Activated T-cell treated with anti-CD3 and anti-CD28 coated beads, Interleukin-2, amount 50 U/mL, for 1 hour (primary cell): ENCODE measurements at regions not wholly inside any gene's neighbourhood (a gene's known extent, or its start where the extent isn't known, plus 50 kb on each side); places are given as distances from the start of the nearest gene placed in this dataset.

Source experiments
- DNase-seq: peaks from one replicate; pipeline ENCODE4 v3.0.0-alpha.2; 2020

DNA sequence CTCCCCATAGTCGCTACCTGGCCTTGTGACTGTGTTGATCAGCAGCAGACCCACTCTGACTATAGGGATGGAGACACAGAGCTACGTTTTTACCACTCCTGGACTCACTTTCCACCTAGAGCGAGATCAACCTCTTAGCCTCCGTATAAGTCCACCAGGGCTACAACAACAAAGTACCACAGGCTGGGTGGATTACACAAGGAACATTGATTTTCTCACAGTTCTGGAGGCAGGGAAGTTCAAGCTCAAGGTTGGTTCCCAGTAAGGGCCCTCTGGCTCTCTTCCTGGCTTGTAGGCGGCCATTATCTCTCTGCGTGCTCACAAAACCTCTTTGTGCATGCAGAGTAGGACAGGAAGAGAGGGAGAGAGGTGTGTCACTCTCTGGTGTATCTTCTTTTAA, 330.4 kb upstream of the PROK2 start:
- DNase-seq = no peak

DNA sequence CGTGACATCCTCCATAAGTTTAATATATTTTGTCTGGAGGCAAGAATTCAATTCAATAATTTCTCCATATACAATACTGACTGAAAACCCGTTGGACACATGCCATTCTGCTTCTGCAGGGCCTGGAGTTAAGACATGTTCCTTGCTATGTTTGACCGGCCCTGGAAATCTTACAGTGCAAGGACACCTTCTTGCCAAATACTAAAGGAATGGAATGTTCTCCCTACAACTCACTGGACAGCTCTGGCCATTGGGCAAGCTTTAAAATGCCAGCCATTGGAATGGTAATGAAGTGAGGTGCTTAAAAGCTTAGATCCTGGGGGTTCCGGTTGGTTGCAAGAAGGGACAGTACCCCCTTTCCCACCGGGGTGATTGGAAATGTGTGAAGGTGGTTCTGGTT, 329.8 kb upstream of the PROK2 start:
- DNase-seq = no peak

DNA sequence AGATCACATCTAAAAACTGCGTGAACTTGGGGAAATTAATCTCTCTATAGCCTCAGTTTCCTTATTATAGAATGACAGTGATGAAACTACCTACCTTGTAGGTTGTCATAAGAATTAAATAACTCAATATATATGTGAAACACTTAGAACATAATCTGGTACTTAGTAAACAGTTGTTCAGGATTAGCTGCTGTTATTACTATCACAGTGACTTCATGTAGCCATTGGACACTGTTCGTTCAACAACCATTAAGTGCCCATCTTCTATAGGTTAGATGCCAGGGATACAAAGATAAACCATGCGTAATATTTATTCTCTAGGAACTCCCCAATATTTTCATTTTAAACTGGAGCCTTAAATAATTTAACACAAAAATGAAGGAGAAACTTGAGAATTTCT, 329.0 kb upstream of the PROK2 start:
- DNase-seq = no peak

DNA sequence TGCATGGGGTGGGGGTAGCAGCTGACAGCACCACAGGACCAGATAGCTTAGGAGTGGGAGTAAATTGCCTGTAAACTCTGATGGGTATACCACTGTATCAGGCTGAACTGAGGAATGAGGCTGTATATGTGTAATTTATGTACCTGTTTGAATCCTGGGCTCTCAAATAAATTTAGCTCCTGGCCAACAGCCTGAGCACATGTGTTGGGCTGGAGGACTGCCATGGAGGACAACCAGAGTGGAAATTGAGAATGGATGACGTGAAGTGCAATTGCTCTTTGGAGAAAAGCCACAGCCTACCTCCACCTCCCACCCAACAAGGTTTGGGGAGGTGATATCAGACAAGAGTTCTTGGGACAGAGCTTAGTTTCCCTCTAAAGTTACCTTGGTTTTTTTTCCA, 328.6 kb upstream of the PROK2 start:
- no peak for DNase-seq

DNA sequence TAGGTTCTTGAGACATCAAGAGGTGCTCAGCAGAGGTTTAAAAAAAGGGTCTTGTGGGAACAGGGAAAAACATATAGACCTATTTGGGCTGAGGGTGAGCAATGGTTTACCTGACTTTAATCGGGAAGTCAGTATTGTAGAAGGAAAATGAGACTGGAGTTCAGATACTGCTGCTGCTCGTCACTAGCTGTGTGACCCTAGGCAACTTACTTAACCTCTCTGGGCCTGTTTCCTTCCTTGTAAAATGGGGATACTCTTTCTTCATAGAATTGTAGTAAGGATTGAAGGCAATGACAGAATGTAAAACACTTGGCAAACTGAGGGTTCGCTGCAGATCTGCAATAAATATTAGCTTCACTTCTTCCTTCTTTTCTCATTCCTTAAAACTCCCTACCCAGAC, 327.5 kb upstream of the PROK2 start:
- DNase-seq = no peak

DNA sequence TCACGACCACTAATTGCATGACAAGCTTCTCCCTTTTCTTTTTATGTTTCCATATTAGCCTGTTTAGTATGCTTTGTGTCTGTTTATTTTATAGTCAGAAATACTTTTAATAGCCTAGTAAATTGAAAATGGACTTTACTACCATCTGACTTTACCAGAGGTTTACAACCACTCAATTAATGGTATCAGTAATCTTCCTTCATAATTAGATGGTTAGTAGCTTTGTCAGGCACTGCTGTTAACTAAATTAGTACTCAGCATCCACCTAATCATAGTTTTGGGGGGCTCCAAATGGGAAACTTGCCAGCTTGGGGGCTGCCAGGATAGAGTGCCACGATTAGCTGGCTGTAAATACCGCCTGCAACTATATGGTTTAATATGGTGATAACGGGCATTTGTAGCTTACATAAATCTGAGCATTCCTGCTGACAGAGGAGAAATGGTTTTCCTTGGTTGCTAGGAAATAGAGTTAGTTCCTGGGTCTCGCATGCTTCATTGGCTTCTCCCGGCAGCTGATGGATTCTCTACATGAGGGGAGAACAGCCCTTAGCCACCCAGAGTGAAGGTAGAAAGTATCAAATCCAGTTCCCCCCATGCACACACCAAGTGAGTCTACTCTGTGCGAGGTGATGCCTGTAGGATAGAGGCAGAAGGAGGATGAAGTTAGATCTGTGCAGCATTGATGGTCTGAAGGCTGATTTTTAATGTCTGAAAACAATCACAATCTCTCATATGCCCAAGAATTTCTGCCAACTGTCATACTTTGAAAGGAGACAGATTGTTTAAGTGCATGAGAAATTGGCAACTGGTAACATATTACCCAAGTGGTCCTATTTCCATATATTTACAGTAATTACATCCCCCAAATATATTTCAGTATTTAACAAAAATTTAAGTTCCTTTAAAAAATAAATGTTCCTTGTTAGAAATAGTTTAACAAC, 326.6 kb upstream of the PROK2 start:
- no peak for DNase-seq

DNA sequence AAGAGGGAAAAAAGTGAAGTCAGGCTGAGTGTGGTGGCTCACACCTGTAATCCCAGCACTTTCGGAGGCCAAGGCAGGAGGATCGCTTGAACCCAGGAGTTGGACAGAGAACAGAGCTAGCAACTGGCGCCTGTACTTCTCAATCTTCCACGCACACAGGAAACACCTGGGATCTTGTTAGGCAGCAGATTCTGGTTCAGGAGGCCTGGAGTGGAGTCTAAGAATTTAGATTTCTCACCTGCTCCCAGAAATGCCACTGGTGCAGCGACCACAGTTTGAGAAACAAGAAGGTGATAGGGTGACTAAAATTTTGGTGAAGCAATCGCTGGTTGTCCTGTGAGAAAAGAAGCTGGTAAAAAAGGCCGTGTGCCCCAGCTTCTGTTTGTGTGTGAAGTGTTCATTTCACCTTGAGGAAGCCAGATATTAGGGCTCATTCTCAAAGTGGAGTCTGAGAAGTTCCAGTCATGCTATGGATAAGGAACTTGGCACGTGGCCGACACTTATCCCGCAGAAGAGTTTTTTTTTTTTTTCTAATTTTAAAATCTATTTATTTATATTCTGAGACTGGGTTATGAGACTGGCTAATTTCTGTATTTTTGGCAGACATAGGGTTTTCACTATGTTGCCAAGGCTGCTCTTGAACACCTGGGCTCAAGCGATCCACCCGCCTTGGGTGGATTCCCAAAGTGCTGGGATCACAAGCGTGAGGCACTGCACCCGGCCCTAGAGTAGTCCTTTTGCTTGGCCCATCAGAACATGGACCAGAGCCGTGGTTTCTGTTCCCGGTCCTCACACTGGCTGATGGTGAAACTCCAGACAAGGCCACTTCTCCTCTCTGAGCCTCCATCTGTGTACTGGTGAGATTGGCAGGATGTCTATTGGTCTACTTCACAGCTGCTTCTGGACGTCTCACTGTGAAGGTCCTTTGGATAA, 324.6 kb upstream of the PROK2 start:
- DNase-seq = no peak

DNA sequence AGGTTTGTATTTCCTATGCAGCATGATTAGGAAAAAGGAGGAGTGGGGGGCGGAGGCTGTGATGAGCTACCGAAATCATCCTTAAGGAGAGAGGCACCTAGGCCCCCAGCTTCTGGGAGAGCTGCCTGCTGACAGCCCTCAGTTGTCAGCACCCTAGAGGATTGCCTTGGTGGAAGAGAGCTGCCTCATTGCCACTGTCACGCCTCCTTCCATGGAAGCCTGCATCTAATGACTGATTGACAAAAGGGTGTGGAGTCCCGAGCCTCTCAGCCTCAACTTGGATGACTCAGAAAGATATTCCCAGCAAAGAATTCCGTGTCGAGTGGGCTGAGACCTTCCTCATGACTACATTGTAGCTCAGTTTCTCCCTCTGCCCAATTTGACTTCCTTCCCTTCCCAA, 320.4 kb upstream of the PROK2 start:
- no peak for DNase-seq

DNA sequence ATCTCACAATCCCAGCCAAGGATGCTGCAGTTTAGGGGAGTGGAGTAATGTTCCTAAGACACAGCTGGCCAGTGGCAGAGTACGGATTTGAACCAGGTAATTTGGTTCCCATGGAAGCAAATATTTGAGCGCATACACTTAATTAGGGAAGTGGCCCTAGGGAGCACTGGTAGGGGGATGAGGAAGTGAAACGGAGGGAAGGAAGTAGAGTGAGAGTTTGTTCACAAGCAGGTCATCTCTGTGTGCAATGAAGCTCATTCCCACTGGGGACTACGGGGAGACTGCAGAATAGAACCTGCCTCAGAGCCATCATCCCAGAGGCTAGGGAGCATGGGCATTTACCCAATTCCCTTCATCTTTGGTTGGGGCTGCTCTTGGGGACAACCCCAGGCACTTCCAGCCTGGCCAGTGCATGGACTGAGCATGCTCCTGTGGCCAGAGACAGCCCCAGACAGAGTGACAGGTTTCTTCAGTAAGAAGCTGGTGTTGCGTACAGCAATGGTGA, 317.2 kb upstream of the PROK2 start:
- DNase-seq = no peak

DNA sequence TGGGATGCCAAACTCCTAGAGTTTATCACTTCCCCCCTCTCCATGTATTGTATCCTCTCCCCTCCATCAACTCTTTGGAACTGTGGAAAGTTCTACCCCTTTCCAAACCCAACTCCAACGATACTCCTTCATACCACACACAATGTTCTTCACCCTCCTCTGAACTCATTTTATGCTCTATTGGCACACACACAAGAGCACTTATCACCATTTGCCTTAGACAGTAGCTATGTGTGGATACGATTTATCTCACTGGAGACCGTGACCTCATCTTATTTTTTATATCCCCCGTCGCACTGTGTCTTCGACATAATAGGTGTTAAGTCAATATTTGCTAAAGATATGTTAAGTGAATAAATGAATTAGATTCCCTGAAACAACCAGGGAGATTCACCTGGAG, 316.5 kb upstream of the PROK2 start:
- no peak for DNase-seq

DNA sequence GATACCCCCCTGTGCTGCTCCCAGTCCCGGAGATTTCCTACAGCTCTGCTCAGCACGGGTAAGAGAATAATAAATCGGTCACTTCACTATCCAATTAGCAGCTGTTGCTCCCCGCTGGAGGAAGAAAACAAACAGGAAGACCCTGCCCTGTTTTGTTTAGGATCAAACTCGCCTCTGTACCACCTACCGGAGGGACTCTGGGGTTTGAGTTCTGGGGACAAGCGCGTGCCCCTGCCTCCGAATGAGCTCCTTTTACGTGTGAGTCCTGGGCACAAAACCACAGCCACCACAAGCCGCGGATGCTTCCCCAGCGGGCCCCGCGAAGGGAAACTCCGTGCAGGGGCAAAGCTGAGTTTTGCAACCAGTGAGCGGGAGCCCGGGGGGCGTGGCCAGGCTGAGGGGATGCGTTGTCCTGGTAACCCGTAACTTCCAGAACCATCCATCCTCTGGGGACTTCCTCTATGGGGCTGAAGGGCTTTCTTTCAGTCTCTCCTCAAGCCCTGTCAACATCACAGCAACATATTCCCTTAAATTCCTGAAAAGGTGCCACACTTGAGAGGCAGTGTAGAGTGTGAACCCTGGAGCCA, 315.7 kb upstream of the PROK2 start:
- peak; percentile 79 for DNase-seq

DNA sequence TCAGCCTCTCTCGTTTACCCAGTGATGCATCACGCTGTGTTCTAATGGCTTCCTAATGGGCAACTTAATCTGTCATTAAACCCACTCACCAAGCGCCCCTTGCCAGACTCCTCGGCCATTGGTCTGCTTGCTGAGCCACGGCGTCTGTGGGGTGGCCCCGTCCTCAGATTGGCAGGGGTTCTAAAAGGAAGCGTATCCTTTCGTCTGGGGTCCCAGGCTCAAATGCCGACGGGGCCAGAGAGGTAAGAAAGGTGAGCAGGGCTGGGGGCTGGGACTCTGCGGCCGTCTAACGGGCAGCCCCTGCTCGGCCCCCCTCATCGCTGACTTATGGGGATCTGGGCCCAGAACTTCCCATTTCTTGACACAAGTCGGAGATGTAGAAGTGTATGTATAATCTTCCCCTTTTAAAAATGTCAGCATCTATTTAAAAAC, 315.1 kb upstream of the PROK2 start:
- no peak for DNase-seq

DNA sequence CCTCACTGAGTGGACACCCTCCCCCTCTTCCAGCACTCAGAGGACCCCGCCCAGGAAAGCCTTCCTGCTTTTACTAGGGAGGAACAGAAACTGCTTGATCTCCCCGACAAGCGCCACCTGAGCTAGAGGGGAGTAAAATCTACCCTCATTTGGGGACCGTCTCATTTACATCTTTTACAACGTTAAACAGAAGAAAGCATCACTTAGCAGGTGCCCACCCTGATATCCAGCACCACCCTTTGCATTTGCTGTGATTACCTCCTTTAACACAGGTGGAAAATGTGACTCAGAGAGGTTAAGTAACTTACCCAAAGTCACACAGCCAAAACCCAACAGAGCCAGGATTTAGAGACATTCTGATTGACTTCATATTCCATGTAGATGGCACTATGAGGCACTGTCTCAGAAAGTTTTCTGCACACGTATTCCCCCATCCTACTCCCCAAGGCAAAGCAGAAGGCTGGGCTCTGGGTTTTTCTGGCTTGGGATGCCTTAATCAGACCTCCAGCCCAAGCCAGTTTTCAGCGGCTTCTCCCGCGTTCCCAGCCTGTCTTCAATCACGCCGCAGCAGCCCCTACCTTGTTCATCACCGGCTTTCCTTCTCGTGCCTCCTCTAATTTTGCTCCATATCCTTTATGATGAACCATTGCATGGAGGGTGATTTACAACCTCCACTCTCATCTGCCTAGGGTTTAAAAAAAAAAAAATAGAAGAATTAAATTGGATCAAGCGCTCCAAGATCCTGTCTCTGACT, 314.6 kb upstream of the PROK2 start:
- no peak for DNase-seq

DNA sequence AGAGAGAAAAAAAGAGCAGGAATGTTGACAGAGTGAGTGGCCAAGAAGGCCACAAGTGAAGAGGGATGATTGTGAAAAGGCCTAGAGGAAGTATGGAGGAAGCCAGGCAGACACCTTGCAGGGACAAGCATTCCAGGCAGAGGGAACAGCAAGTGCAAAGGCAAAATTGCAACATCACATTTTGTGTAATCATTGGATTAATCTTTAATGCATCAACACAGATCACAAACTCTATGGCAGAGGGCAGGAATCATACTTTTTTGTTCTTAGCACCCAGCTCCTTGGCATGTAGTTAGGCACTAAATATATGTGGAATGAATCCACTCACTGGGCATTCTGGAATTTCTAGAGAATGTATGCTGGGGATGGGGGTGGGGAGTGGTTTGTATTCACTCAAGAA, 312.1 kb upstream of the PROK2 start:
- no peak for DNase-seq

DNA sequence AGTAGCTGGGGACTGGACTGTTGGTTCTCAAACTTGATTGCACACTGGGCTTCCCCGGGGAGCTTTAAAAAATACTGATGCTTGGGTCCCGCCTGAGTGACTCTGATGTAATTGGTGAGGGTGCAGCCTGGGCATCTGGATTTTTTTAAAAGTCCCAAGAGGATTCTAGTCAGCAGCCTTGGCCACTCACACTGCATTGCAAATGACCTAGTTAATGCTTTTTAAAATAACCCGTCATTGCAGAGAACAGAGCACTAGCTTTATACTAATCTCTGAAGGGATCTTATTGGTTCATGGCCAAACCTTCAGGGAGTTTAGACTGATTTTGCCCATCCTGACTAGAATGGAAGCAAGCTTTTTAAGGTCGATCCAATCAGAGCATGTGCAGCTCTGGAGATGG, 310.6 kb upstream of the PROK2 start:
- no peak for DNase-seq

DNA sequence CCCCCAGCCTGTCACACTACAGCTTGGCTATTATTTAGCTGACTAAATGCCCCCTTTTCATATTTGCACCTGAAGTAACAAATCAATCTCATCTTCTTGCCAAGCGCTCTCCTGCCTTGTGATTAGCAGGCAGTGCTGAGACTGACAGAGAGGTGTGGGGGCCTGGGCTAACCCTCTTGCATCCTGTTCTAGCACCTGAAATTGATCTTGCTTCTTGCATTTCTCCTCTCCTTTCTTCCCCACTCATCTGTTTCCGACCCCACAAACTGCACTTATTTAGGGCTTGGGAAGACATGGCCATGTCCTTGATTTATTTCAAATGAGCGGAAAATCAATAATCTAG, 309.0 kb upstream of the PROK2 start:
- DNase-seq = no peak

DNA sequence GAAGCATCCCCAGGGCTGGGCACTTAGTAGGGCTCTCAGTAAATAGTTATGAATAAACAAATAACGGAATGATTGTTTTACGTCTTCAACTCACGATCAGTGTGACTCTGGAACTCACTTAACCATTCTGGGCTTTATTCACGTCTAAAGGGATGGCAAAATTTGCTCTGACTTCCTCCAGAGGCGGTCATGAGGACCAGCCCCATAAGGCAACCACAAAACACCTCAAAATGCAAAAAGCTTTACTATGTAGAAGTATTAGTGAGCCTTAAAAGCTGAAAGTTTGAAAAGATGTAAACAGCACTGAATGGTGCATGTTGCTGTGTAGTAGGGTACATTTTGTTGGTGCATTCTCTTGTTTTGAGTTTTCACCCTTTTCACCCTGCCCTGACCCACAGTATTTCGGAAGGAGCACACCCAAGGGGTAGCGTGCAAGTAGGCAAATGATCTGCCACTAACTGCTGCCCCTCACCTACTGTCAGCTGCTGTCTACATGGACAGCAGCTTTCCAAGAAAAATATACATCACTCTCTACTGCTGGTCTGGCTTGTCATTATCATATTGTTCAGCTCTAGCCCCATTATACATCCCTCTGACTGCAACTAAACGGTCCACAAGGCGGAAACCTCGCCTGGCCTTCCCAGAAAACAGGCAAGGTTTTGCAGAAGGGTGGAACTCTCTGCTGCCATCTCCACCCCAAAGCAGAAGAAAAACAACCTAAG, 308.5 kb upstream of the PROK2 start:
- DNase-seq = no peak

DNA sequence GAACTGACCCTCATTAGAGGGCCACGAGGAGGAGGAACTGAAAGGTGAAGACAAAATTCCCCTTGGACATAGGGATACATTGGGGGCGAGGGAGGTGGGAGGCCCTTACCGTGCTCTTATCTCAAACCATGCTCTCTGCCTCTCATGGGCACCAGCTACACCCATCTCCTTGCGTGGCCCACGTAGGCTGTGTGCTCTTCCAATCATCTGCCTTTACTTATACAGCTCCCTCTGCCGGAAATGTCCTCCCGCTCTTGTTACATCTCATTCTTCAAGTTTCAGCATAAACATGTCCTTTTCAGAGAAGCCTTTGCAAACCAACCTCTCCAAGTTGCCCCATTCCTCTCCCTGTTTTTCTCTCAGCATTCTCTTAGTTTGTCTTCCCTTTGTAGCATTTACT, 307.8 kb upstream of the PROK2 start:
- DNase-seq = no peak

DNA sequence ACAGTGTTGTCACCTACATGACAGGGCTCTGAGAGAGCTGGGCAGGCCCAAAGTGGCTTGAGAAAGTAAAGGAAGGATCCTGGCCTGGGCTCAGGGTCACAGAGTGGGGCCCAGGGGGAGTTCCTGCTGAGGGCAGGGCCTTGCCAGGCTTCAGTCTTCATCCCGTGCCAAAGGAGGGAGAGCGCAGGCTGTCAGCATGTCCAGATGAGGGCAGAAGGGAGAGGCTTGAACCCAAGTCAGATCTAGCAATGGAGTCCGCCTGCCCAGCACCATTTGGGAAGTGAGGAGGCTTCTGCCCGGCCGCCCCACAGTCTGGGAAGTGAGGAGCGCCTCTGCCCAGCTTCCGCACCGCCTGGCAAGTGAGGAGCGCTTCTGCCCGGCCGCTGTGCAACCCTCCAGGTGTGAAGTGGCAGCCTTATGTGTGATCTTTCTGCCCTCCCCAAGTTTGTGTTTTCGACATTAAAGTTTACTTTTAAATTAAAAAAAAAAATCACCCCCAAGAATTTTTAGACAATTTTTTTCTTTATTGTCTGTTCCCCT, 303.6 kb upstream of the PROK2 start:
- no peak for DNase-seq

DNA sequence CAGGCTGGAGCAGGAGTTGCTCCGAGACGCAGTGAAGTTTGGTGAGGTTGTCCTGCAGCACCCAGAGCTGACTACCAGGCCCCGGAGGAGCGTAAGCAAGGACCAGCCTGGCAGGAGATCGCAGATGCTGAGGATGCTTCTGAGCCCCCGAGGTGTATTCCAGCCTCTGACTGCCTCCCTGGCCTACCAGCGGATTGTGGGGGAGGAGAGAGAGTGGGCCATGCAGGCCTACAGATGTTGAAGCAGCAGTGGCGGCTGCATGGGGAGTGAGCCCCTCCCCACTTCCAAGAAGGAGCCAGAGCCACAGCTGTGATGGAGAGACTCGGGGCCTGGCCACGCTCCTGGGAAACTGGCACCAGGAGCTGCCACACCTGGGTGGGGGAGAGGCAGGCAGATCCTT, 302.5 kb upstream of the PROK2 start:
- DNase-seq = no peak

DNA sequence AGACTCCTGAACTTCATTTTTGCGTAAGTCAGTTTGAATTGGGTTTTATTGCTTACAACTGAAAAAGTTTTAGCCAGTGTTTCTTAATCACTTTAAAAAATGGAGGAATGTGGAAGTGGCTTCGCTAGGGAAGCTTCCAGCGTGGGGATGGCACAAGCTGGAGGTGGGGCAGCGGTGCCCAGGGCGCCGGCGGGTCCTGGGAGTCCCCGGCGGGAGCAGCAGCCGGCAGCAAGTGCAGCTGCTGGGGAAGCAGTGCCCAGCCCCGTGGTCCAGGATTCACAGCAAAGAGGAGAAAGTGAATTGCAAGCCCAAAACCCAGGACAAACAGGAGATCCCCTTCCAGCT, 301.8 kb upstream of the PROK2 start:
- DNase-seq = no peak
